ENCODE measurements at regions not wholly inside any gene's neighbourhood (a gene's known extent, or its start where the extent isn't known, plus 50 kb on each side); places are given as distances from the start of the nearest gene placed in this dataset.

GRCh38 chr6:27674882-27675281, 202.0 kb upstream of the ZNF184 start:
- TF ChIP-seq ZBTB7A (CRISPR knock-in tag; IDR thresholded peaks at IDR 0.05): no peak
- no peak for TF ChIP-seq JUNB (CRISPR knock-in tag; IDR thresholded peaks at IDR 0.05; ENCODE audit: borderline replicate concordance)
- no peak for TF ChIP-seq ZNF704 (CRISPR knock-in tag; IDR thresholded peaks at IDR 0.05; ENCODE audit: borderline replicate concordance)
- no peak for TF ChIP-seq NR3C1 (CRISPR knock-in tag; IDR thresholded peaks at IDR 0.05)
- no peak for TF ChIP-seq CTCF (CRISPR knock-in tag; IDR thresholded peaks at IDR 0.05)

Data from HepG2 (cell line).